ENCODE measurements at regions not wholly inside any gene's neighbourhood (a gene's known extent, or its start where the extent isn't known, plus 50 kb on each side); places are given as distances from the start of the nearest gene placed in this dataset.
"Not testable (repeated sequence)": the region's sequence is repeated elsewhere in the genome, so short reads cannot be mapped to it uniquely, and the experiment has no call there.

DNA sequence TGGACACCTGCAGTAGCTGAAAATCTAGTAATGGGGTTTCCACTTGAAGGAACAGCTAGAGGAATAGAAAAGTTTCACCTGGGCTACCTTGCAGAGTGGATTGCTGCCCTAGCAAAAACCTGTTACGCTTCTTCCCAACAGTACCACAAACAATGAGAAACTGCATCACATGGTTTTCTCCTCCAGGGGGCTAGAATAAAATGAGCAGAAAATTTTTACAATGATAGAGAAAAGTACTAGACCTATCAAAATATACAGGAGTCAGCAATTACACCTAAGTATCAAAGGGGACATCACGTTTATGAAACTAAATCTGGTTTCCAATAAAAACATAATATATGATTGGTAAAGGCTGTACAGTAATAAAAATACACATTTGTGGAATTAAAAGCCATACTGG, 423.1 kb upstream of the PITX2 start:
- no peak for DNase-seq

DNA sequence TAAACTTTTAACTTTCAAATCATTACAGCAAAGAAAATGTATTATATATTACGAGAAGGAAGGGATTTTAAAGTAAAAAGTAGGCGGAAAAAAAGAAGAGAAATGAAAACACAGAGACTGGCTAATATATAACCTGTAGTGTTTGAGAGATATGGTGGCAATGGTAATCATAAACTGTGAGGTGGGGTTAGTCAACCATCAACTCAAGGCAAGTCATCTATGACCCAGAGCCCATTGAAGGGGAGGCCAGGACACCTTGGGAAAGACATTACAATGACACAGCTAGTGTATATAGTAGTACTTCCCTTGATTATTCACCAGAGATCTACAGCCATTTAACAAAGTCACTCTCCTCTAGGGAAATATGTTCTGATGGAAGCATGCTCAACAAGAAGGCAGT, 423.9 kb upstream of the PITX2 start:
- no peak for DNase-seq

DNA sequence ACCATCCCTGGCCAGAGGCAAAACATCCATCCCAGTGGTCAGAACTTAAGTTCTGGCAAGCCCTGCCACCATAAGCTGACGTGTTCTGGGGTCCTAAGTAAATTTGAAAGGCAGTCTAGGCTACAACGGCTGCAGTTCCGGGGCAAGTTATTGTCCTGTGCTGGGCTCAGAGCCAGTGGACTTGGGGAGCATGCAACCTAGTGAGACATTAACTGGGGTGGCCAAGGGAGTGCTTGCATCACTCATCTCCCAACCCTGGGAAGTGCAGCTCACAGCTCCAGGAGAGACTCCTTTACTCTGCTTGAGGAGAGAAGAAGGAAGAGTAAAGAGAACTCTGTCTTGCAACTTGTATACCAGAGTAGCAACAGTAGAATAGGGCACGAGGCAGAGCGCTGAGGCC, 425.4 kb upstream of the PITX2 start:
- no peak for DNase-seq

- DNase-seq: no peak
Measured at GRCh38 chr4:111064342-111064993, 441.6 kb upstream of the PITX2 start.

GRCh38 chr4:111066001-111066400, 443.1 kb upstream of the PITX2 start:
- DNase-seq: no peak

DNA sequence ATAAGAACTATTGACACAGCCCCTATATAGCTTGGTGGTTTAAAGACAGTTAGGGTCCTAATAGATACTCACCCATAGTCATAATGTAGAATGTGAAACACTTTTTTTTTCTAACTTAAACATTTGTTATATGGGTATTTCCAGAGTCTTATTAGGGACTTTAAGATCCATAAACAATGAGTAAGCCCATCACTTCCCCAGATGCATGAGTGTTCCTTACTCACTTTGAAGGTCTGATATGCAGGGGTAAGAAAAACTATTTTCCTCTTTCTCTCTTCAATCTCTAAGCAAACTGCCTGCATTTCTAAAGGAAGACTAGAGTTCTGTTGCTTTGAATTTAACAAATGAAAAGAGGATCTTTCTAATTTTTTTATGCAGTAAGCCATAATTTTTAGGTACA, 443.6 kb upstream of the PITX2 start:
- no peak for DNase-seq

GRCh38 chr4:111066887-111067286, 444.0 kb upstream of the PITX2 start:
- DNase-seq: no peak

DNA sequence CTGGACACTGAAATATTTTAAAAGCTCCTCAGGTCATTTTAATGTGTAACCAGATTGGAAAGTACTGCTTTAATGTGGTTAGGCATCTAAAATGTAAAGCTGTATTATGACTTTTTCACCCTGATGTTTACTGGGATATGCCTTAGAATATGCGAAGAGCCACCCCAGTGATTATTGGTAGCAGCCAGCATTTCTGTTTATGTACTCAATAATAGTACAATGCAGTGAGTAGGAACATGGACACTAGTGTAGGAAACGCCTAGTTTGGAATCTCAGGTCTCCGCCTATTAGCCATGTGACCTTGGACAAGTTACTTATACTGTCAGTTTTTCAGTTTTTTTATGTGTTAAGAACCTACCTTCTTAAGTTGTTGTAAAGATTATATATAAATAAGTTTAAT, 446.0 kb upstream of the PITX2 start:
- no peak for DNase-seq

- DNase-seq: no peak
Measured at GRCh38 chr4:111070390-111070789, 447.5 kb upstream of the PITX2 start.

DNA sequence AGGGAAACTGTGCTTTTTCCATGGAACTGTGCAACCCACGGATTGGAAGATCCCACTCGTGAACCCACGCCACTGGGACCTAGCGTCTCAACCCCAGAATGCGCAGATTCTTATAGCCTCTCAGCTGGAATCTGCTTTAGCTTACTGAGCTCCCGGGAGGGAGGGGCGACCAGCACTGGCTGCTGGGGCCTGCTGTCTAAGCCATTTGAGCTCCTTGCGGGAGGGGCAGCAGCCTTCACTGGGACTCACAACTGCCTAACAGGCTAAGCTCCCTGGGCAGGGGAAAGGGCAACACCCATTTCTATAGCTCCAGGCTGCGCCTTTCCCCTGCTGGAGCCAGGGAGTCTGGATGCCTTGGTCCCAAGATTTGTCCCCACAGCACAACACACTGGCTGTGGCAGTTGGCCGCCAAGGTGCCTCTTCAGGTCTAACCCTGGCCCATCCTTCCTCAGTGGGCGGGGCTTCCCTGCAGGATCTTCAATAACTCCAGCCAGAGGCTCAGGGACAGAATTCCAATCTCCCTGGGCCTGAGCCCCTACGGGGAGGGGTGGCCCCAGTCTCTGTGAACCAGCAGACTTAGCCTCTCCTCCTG, 451.7 kb upstream of the PITX2 start:
- no peak for DNase-seq

DNA sequence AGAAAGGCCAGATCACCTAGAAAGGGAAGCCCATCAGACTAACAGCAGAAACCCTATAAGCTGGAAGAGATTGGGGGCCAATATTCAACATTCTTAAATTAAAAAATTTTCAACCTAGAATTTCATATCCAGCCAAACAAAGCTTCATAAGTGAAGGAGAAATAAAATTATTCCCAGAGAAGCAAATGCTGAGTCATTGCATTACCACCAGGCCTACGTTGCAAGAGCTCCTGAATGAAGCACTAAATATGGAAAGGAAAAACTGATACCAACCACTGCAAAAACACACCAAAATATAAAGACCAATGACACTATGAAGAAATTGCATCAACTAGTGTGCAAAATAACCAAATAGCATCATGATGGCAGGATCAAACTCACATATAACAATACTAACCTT, 453.4 kb upstream of the PITX2 start:
- not testable (repeated sequence) for DNase-seq

- no peak for DNase-seq
Measured at GRCh38 chr4:111108153-111108552, 485.3 kb upstream of the PITX2 start.

GRCh38 chr4:111113591-111113990, 490.7 kb upstream of the PITX2 start:
- DNase-seq: no peak

DNA sequence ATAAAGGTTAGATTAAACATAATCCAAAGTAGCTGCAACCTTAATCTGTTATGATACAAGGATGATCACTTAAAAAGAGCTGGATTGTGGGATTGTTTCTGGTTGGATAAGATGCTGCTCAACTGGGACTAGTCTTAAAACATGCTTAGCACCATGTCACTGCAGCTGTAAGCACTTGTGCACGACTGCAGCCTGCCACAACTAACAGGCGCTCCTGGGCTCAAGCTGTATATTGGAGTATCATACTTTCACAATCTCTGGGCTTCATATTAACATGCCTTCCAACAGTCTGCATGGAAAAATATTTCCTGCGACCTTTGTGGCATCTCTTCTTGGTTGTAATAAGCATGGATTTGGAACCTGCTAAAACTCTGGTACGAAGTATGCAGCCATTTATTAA, 493.0 kb upstream of the PITX2 start:
- DNase-seq: no peak

GRCh38 chr4:111120191-111120590, 497.3 kb upstream of the PITX2 start:
- no peak for DNase-seq

DNA sequence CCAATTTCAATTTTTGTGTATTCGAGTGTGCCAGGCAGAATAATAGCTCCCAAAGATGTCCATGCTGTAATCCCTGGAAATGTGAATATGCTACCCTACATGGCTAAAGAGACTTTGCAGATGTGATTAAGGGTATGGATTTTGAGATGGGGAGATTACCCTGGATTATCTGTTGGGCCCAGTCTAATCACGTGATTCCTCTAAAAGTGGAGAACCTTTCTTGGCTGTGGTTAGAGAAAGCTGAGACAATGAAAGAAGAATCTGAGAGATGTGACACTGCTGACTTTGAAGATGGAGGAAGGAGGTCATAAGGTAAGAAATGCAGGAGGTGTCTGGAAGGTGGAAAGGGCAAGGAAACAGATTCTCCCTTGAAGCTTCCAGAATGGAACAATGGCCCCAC, 503.5 kb upstream of the PITX2 start:
- DNase-seq: no peak

DNA sequence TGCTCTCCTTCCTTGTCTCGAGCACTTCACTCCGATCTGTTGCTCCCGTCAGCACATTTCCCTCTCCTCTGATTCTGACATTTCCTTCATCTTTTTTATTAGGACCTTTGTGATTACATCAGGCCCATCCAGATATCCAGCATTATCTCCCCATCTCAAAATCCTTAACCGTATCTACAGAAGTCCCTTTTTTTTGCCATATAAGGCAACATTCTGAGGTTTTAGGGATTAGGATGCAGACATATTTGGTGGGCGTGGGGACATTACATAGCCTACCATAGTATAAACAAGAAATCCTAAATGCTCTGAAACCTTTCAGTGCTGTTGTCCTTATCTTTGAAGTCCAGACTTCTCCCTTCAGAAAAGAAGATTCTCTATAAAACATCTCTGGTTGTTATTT, 505.0 kb upstream of the PITX2 start:
- DNase-seq: no peak

DNA sequence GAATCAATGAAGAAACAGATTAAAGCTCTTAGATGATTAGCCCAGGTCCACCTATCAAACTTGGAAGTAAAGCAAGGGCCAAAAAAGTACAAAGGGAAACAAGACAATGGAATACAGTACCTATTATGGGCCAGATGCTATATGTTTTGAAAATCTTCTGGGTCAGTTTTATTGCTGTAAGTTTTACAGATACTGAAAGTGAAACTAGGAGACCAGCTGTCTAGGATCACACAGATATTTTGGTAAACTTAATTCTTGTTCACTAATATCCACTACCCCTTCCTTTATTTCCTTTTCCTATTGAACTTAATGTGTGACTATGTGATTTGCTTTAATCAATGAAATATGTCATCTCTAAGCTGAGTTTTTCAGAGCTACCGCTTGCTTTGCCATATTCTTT, 505.4 kb upstream of the PITX2 start:
- DNase-seq: no peak

GRCh38 chr4:111136438-111136837, 513.6 kb upstream of the PITX2 start:
- DNase-seq: no peak

DNA sequence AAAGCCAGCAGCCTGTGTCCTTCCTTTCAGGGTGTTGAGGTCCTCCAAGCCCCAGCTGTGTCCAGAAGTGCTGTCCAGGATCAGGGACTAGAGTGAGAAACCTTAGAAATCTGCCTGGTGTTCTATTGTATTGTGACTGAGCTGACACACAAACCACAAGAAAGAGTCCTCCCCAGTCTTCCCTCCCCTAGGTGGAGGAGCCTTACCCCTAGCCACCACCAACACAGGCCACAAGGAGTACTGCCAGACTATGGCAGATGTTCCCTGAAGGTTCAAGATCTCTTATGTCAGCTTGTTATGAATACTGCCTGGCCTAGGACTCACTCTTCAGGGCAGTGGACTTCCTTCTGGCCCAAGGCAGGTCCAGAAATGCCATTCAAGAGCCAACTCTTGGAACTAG, 514.1 kb upstream of the PITX2 start:
- no peak for DNase-seq

- DNase-seq: no peak
Measured at GRCh38 chr4:111143510-111143909, 520.6 kb upstream of the PITX2 start.

GRCh38 chr4:111154934-111155333, 532.1 kb upstream of the PITX2 start:
- DNase-seq: no peak

- not testable (repeated sequence) for DNase-seq
Measured at GRCh38 chr4:111164556-111164955, 541.7 kb upstream of the PITX2 start.

- DNase-seq: no peak
Measured at GRCh38 chr4:111174331-111174730, 551.5 kb upstream of the PITX2 start.

DNA sequence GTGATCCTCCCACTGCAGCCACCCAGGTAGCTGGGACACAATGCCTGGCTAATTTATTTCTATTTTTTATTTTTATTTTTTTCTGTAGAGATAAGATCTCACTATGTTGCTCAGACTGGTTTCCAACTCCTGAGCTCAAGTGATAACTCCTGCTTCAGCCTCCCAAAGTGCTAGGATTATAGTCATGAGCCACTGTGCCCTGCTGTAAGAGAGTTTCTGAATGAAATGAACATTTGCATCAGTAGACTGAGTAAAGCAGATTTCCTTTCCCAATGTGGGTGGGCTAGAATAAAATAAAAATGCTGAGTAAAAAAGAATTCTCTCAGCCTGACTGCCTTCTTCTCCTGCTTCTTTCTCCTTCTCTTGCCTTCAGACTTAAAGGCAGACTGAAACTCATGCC, 555.4 kb upstream of the PITX2 start:
- no peak for DNase-seq
